Stromal cell of bone marrow (primary cell): ENCODE measurements at regions not wholly inside any gene's neighbourhood (a gene's known extent, or its start where the extent isn't known, plus 50 kb on each side); places are given as distances from the start of the nearest gene placed in this dataset.
"Not testable (repeated sequence)": the region's sequence is repeated elsewhere in the genome, so short reads cannot be mapped to it uniquely, and the experiment has no call there.

Experiments used
- DNase-seq: peaks from one replicate; pipeline ENCODE4 v3.0.0-alpha.2; 2012; ENCODE audit warnings: low read depth

- no peak for DNase-seq
Observed at GRCh38 chr3:144921710-144922109, 950.1 kb downstream of the DIPK2A start.

- DNase-seq, result no peak
Observed at GRCh38 chr3:144923046-144923775, 951.6 kb downstream of the DIPK2A start.

GRCh38 chr3:144930431-144930830, 958.8 kb downstream of the DIPK2A start:
- DNase-seq, result no peak

GRCh38 chr3:144931590-144931989, 960.0 kb downstream of the DIPK2A start:
- DNase-seq, result no peak

- no peak for DNase-seq
Observed at GRCh38 chr3:144942093-144942837, 970.6 kb downstream of the DIPK2A start.

GRCh38 chr3:144942838-144943197, 971.2 kb downstream of the DIPK2A start:
- DNase-seq, result no peak

GRCh38 chr3:144947895-144948294, 976.3 kb downstream of the DIPK2A start:
- DNase-seq, result no peak

- DNase-seq, result no peak
Observed at GRCh38 chr3:144948711-144949110, 977.1 kb downstream of the DIPK2A start.

- no peak for DNase-seq
Observed at GRCh38 chr3:144953959-144954358, 982.3 kb downstream of the DIPK2A start.

- DNase-seq, result no peak
Observed at GRCh38 chr3:144957398-144958101, 985.9 kb downstream of the DIPK2A start.

GRCh38 chr3:144963810-144964209, 992.2 kb downstream of the DIPK2A start:
- no peak for DNase-seq

- no peak for DNase-seq
Observed at GRCh38 chr3:144966560-144966959, 994.9 kb downstream of the DIPK2A start.

- DNase-seq, result no peak
Observed at GRCh38 chr3:144968750-144969350, 997.2 kb downstream of the DIPK2A start.

- DNase-seq, result not testable (repeated sequence)
Observed at GRCh38 chr3:144984481-144984880, 1012.9 kb downstream of the DIPK2A start.

- no peak for DNase-seq
Observed at GRCh38 chr3:144989807-144990206, 1018.2 kb downstream of the DIPK2A start.

GRCh38 chr3:144995856-144996255, 1024.2 kb downstream of the DIPK2A start:
- DNase-seq, result no peak

- no peak for DNase-seq
Observed at GRCh38 chr3:145005427-145005826, 1033.8 kb downstream of the DIPK2A start.

- DNase-seq, result no peak
Observed at GRCh38 chr3:145006271-145006670, 1034.6 kb downstream of the DIPK2A start.

- DNase-seq, result no peak
Observed at GRCh38 chr3:145013931-145014330, 1042.3 kb downstream of the DIPK2A start.

- DNase-seq, result peak; percentile 8
Observed at GRCh38 chr3:145015253-145015652, 1043.6 kb downstream of the DIPK2A start.

- DNase-seq, result no peak
Observed at GRCh38 chr3:145017959-145018358, 1046.3 kb downstream of the DIPK2A start.

- no peak for DNase-seq
Observed at GRCh38 chr3:145022447-145022846, 1050.8 kb downstream of the DIPK2A start.

GRCh38 chr3:145024700-145025099, 1053.1 kb downstream of the DIPK2A start:
- no peak for DNase-seq
